ENCODE measurements at regions not wholly inside any gene's neighbourhood (a gene's known extent, or its start where the extent isn't known, plus 50 kb on each side); places are given as distances from the start of the nearest gene placed in this dataset.

DNA sequence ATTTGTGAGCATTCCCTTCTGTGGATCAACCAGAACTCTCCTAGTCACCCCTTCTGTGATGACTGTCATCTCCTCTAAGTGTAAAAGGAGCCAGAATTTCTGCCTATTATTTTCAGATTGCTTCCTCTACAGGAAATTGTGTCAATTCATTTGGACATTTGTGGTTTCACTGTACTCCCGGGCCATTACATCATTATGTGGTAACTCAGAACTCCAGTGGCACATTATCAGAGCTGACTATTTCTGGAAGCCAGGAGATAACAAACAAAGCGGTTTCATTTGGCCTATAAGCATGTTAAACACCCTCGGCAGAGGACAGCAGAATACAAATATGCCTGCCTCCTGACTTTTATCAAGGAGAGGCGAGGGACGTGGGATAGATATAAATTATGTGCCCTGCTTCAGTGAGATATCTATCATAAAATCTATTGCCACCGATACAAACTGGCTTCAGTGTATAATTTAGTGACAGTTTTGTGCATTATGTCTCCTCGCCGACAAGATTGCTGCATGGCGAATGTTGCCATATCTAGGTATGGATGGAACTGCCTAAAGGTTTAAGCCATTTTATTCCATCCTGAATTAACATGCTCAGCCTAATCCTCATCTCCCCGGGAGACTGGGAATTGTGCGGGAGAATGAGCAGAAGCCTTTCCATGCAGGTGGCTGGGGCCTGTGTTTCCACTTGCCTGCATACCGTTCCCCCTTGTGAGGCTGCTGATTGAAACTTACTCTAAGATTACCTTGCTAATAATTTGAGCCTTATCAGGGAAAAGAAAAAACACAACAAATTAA, 193.4 kb upstream of the SEMA6D start:
- no peak for TF ChIP-seq CTCF (IDR thresholded peaks at IDR 0.05; ENCODE audit: low read depth, low read length)
- no peak overlapping the region for H3K4me3 ChIP-seq (ENCODE audit: low read depth, low read length)

DNA sequence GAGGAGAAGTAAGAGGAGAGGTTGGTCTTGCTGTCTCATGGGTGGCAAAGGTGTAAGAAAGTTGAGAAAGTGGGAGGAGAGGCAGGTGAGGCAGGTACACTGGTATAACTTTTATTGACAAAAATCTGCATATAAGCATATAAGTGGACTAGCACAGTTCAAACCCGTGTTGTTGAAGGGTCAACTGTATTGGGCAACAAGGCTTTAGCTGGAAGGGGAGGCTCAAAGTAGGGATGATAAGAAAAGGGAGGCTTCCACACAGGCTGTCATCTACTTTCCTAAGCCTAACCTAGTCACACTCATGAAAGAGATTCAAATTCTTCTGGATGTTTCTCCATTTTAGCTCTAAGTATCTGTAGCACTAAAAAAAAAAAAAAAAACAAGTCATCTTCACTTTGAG, 188.1 kb upstream of the SEMA6D start:
- no peak overlapping the region for H3K4me3 ChIP-seq (ENCODE audit: low read depth, low read length)
- no peak for TF ChIP-seq CTCF (IDR thresholded peaks at IDR 0.05; ENCODE audit: low read depth, low read length)

- no peak overlapping the region for H3K4me3 ChIP-seq (ENCODE audit: low read depth, low read length)
- no peak for TF ChIP-seq CTCF (IDR thresholded peaks at IDR 0.05; ENCODE audit: low read depth, low read length)
Observed at GRCh38 chr15:47534673-47535072, 182.6 kb upstream of the SEMA6D start.

GRCh38 chr15:47541562-47541961, 175.7 kb upstream of the SEMA6D start:
- H3K4me3 ChIP-seq (ENCODE audit: low read depth, low read length): no peak overlapping the region
- TF ChIP-seq CTCF (IDR thresholded peaks at IDR 0.05; ENCODE audit: low read depth, low read length): no peak

DNA sequence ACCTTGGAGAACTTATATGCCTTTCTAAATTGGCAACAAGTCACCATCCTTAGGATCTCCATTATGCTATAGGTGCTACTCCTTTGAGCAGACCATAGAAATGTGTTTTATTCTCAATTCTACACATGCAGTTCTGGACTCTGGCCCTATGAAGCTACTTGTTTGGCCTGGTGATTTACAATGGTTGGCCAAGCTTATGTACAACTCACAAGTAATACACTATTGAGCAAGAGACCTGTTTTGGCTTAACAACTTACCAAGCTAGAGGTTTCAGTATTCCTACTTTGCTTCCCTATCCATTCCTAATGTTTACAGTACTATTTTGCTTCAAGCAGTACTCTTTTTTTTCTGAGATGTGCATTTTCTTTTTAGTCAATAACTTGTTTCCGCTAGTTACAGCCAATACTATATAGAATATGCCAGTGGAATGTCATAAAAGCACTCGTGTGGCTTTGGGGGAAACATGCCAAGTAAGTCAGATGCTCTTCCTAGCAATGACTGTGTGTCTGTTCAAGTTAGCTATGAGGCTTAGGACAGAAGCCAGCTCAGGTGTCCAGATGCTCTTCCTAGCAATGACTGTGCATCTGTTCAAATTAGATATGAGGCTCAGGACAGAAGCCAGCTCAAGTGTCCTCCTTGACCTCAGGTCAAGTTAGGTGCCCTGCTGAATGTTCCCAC, 174.9 kb upstream of the SEMA6D start:
- TF ChIP-seq CTCF (IDR thresholded peaks at IDR 0.05; ENCODE audit: low read depth, low read length): no peak
- no peak overlapping the region for H3K4me3 ChIP-seq (ENCODE audit: low read depth, low read length)

- no peak overlapping the region for H3K4me3 ChIP-seq (ENCODE audit: low read depth, low read length)
- TF ChIP-seq CTCF (IDR thresholded peaks at IDR 0.05; ENCODE audit: low read depth, low read length): no peak
Observed at GRCh38 chr15:47548231-47548630, 169.1 kb upstream of the SEMA6D start.

DNA sequence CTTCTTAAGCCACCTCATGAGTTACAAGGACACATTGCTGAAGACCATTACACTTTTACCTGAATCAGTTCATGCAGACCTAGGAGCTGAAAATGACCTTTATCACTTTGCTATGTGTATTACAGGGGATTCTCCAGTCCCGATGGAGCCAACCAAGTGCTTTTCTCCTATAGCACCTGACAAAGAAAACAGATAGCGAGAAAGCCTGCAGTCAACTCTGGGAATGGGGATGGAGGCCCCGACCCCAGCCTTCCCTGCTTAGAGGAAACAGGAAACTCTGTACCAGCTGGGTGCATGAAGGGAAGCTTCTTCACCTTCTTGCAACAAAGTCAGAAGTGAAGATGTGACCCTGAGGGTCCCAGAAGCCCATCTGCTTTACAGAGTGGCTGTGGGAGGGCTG, 168.3 kb upstream of the SEMA6D start:
- TF ChIP-seq CTCF (IDR thresholded peaks at IDR 0.05; ENCODE audit: low read depth, low read length): no peak
- no peak overlapping the region for H3K4me3 ChIP-seq (ENCODE audit: low read depth, low read length)

Measured in WI38 (cell line).